ENCODE measurements at regions not wholly inside any gene's neighbourhood (a gene's known extent, or its start where the extent isn't known, plus 50 kb on each side); places are given as distances from the start of the nearest gene placed in this dataset.
"Not testable (repeated sequence)": the region's sequence is repeated elsewhere in the genome, so short reads cannot be mapped to it uniquely, and the experiment has no call there.

GRCh38 chr9:81827616-81828296 lies 100.5 kb upstream of the SPATA31D4 start:
- H3K27ac ChIP-seq = no peak overlapping the region
- TF ChIP-seq CTCF (conservative IDR thresholded peaks at IDR 0.05) (no peak), ZFX (IDR thresholded peaks at IDR 0.05) (no peak)

- TF ChIP-seq ZFX (IDR thresholded peaks at IDR 0.05) (no peak), CTCF (conservative IDR thresholded peaks at IDR 0.05) (no peak)
These were observed 98.9 kb upstream of the SPATA31D4 start for GRCh38 chr9:81829195-81829882.

GRCh38 chr9:81830431-81830830 lies 97.8 kb upstream of the SPATA31D4 start:
- not testable (repeated sequence) for H3K27ac ChIP-seq

More at GRCh38 chr9:81829195-81829882, 98.9 kb upstream of the SPATA31D4 start:
- no peak overlapping the region for H3K27ac ChIP-seq

- TF ChIP-seq CTCF (conservative IDR thresholded peaks at IDR 0.05) (no peak), ZFX (IDR thresholded peaks at IDR 0.05) (no peak)
- H3K27ac ChIP-seq = no peak overlapping the region
These were observed 95.5 kb upstream of the SPATA31D4 start for GRCh38 chr9:81832571-81833285.

GRCh38 chr9:81833563-81834345 lies 94.5 kb upstream of the SPATA31D4 start:
- H3K27ac ChIP-seq = no peak overlapping the region

GRCh38 chr9:81841333-81841732 lies 86.9 kb upstream of the SPATA31D4 start:
- TF ChIP-seq CTCF (conservative IDR thresholded peaks at IDR 0.05) (no peak), ZFX (IDR thresholded peaks at IDR 0.05) (no peak)

More at GRCh38 chr9:81833563-81834345, 94.5 kb upstream of the SPATA31D4 start:
- TF ChIP-seq ZFX (IDR thresholded peaks at IDR 0.05) (no peak), CTCF (conservative IDR thresholded peaks at IDR 0.05) (no peak)

GRCh38 chr9:81844131-81844567 lies 84.1 kb upstream of the SPATA31D4 start:
- no peak for TF ChIP-seq ZFX (IDR thresholded peaks at IDR 0.05)
- TF ChIP-seq CTCF (conservative IDR thresholded peaks at IDR 0.05) = no peak
- H3K27ac ChIP-seq = no peak overlapping the region

More at GRCh38 chr9:81841333-81841732, 86.9 kb upstream of the SPATA31D4 start:
- no peak overlapping the region for H3K27ac ChIP-seq
